HCT116 (cell line): ENCODE measurements at regions not wholly inside any gene's neighbourhood (a gene's known extent, or its start where the extent isn't known, plus 50 kb on each side); places are given as distances from the start of the nearest gene placed in this dataset.

Experiments used
- CEBPB ChIP-seq: IDR thresholded peaks from 2 replicates; pipeline ENCODE4 v1.6.1; 2012; ENCODE audit warnings: low read depth
- JUND ChIP-seq: IDR thresholded peaks from 2 replicates; pipeline ENCODE4 v1.6.1; 2012
- POLR2A ChIP-seq: IDR thresholded peaks from 2 replicates; pipeline ENCODE4 v1.7.0; 2011; ENCODE audit warnings: borderline replicate concordance; ENCODE audit not compliant: insufficient read depth, insufficient read length; ENCODE audit errors: extremely low read depth
- RAD21 ChIP-seq: IDR thresholded peaks from 2 replicates; pipeline ENCODE4 v1.6.1; 2012; ENCODE audit warnings: low read depth, mild to moderate bottlenecking
- ZBTB33 ChIP-seq: IDR thresholded peaks from 2 replicates; pipeline ENCODE4 v1.6.1; 2011; ENCODE audit warnings: mild to moderate bottlenecking, low read length, moderate library complexity; ENCODE audit not compliant: insufficient replicate concordance; ENCODE audit errors: extremely low read depth
- TF ChIP-seq, protein P1 (sequence below): IDR thresholded peaks from 2 replicates; pipeline ENCODE4 v1.6.1; 2012

DNA sequence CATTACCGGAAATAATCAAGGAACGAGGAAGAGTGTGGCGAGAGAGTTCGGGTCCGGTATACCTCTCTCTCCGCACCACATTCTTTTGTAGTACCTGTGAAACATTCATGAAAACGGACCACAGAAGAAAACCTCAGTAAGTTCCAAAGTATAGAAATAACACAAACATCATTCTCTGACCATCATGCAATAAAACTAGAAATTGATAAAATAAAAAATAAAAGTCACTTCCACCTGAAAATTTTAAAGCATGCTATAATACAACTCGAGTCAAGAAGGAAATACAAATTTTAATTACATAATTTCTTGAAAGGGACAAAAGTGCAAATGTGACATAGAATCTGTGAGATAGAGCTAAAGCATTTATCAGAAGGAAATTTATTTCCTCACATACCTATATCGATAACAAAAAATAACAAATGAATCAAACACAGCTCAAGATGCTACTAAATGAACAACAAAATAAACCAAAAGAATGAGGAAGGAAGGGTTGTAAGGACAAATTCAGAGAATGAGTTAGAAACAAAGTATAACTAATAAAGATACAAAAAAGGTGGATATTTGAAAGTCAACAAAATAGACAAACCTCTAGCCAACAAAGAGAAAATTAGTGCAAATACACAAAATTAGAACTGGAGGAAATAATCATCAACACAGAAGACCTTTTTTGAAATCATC, 84.2 kb downstream of the TRIM27 start:
- TF ChIP-seq POLR2A (no peak), ZBTB33 (no peak), RAD21 (no peak), CEBPB (no peak), JUND (no peak)
- TF ChIP-seq, protein P1, sequence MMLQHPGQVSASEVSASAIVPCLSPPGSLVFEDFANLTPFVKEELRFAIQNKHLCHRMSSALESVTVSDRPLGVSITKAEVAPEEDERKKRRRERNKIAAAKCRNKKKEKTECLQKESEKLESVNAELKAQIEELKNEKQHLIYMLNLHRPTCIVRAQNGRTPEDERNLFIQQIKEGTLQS, result no peak
